Fibroblast of lung (primary cell): ENCODE measurements at regions not wholly inside any gene's neighbourhood (a gene's known extent, or its start where the extent isn't known, plus 50 kb on each side); places are given as distances from the start of the nearest gene placed in this dataset.

Experiments
- CTCF ChIP-seq, 2 donors: IDR thresholded peaks in 1 of 2; conservative IDR thresholded peaks in 1 of 2; 1 replicate in 1 of 2; 2 replicates in 1 of 2; pipeline ENCODE4 v1.5.1; 2011 to 2012; ENCODE audit warnings: low read length in 2 of 2, control low read depth in 1 of 2, inconsistent platforms in 1 of 2, low read depth in 1 of 2, mild to moderate bottlenecking in 1 of 2
- EZH2 ChIP-seq: IDR thresholded peaks from 2 replicates; pipeline ENCODE4 v1.5.1; 2012; ENCODE audit warnings: low read length, control low read depth, mild to moderate bottlenecking; ENCODE audit errors: missing control alignments

DNA sequence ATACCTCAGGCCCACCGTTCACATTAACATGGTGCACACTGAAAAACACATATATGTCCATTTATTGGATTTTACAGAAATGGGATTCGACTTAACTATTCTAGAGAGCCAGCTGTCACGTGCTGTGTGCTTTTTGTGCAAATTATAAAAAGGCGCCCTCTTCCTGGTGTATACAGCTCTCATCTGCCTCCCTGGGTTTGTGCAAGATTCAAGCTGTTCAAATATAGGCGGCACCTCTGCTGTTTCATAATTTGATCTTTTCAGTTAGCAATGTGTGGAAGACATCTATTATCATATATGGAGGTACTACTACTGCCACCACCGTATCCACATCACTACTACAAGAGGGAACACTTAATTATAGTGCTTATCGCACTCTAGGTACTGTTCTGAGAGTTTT, 187.6 kb downstream of the EBLN2 start:
- TF ChIP-seq CTCF (conservative IDR thresholded peaks at IDR 0.05 in 1 of 2, IDR thresholded peaks at IDR 0.05 in 1 of 2; ENCODE audit: low read depth in 1 of 2, low read length in 2 of 2) (no peak), EZH2 (no peak)
